Left ventricle myocardium inferior (tissue), 1 donor: ENCODE measurements at regions not wholly inside any gene's neighbourhood (a gene's known extent, or its start where the extent isn't known, plus 50 kb on each side); places are given as distances from the start of the nearest gene placed in this dataset.

Experiments
- DNase-seq: peaks from one replicate; pipeline ENCODE4 v3.0.0-alpha.2; 2020
- H3K27ac ChIP-seq: fragments of 200-600 bp; replicated peaks from 2 replicates; pipeline ENCODE4 v1.8.0; 2021
- H3K27me3 ChIP-seq: fragments of 200-600 bp; 2 replicates; pipeline ENCODE4 v1.8.0; 2021; ENCODE audit warnings: low read depth
- H3K36me3 ChIP-seq: fragments of 200-600 bp; 2 replicates; pipeline ENCODE4 v1.8.0; 2021
- H3K4me1 ChIP-seq: fragments of 200-600 bp; 2 replicates; pipeline ENCODE4 v1.8.0; 2021
- H3K4me3 ChIP-seq: fragments of 200-600 bp; 2 replicates; pipeline ENCODE4 v1.8.0; 2021; ENCODE audit warnings: mild to moderate bottlenecking, moderate library complexity
- H3K9me3 ChIP-seq: fragments of 200-600 bp; replicated peaks from 2 replicates; pipeline ENCODE4 v1.8.0; 2021
- CTCF ChIP-seq: fragments of 200-600 bp; IDR thresholded peaks from 2 replicates; pipeline ENCODE4 v1.8.0; 2021; ENCODE audit warnings: antibody characterized with exemption, mild to moderate bottlenecking, borderline replicate concordance
- intact Hi-C: fragments of 100-400 bp; cut with micrococcal nuclease; formaldehyde crosslinking; loops from one replicate; pipeline ENCODE4 v1.11.0; 2022
- donor health status: DM: no; HTN: yes; CAD: no; lungs with severe emphysema.

- intact Hi-C loops = no loop called here
- no peak for DNase-seq
- no peak for TF ChIP-seq CTCF
- no peak overlapping the region for H3K4me3 ChIP-seq
- H3K27ac ChIP-seq = no peak overlapping the region
- H3K4me1 ChIP-seq = no peaks in the 10 kb centered on the region
- no peaks in the 10 kb centered on the region for H3K36me3 ChIP-seq
- no peaks in the 10 kb centered on the region for H3K9me3 ChIP-seq
- H3K27me3 ChIP-seq = no peaks in the 10 kb centered on the region
Observed at GRCh38 chr7:12474035-12474434, 70.4 kb upstream of the VWDE start.

- H3K4me1 ChIP-seq = no peaks in the 10 kb centered on the region
- intact Hi-C loops = no loop called here
- no peak for TF ChIP-seq CTCF
Observed at GRCh38 chr7:12475362-12476063, 71.8 kb upstream of the VWDE start.

GRCh38 chr7:12477620-12478019 is 74.0 kb upstream of the VWDE start:
- Histone ChIP-seq H3K4me1 (no peaks in the 10 kb centered on the region), H3K27ac (no peak overlapping the region), H3K4me3 (no peak overlapping the region), H3K9me3 (no peaks in the 10 kb centered on the region), H3K36me3 (no peaks in the 10 kb centered on the region), H3K27me3 (no peaks in the 10 kb centered on the region)
- DNase-seq = no peak
- no peak for TF ChIP-seq CTCF
- intact Hi-C loops = no loop called here

More at GRCh38 chr7:12475362-12476063, 71.8 kb upstream of the VWDE start:
- Histone ChIP-seq H3K4me3 (no peak overlapping the region), H3K27ac (no peak overlapping the region), H3K27me3 (no peaks in the 10 kb centered on the region), H3K9me3 (no peaks in the 10 kb centered on the region), H3K36me3 (no peaks in the 10 kb centered on the region)
- no peak for DNase-seq

- no peaks in the 10 kb centered on the region for H3K27me3 ChIP-seq
- TF ChIP-seq CTCF = no peak
- no peaks in the 10 kb centered on the region for H3K36me3 ChIP-seq
- no peaks in the 10 kb centered on the region for H3K9me3 ChIP-seq
- no peak overlapping the region for H3K4me3 ChIP-seq
- H3K27ac ChIP-seq = no peak overlapping the region
- no peaks in the 10 kb centered on the region for H3K4me1 ChIP-seq
- intact Hi-C loops = no loop called here
- DNase-seq = no peak
Observed at GRCh38 chr7:12481722-12482121, 78.1 kb upstream of the VWDE start.

- Histone ChIP-seq H3K9me3 (no peaks in the 10 kb centered on the region), H3K4me1 (no peaks in the 10 kb centered on the region), H3K27ac (no peak overlapping the region), H3K27me3 (no peaks in the 10 kb centered on the region), H3K4me3 (no peak overlapping the region), H3K36me3 (no peaks in the 10 kb centered on the region)
- DNase-seq = no peak
- intact Hi-C loops = no loop called here
- no peak for TF ChIP-seq CTCF
Observed at GRCh38 chr7:12485845-12486244, 82.2 kb upstream of the VWDE start.

- intact Hi-C loops = no loop called here
- Histone ChIP-seq H3K36me3 (no peaks in the 10 kb centered on the region), H3K27me3 (no peaks in the 10 kb centered on the region), H3K4me3 (no peak overlapping the region), H3K9me3 (no peaks in the 10 kb centered on the region), H3K27ac (no peak overlapping the region), H3K4me1 (no peaks in the 10 kb centered on the region)
- no peak for DNase-seq
- no peak for TF ChIP-seq CTCF
Observed at GRCh38 chr7:12488341-12488740, 82.2 kb upstream of the SCIN start.
